Fibroblast of skin of right biceps (primary cell): ENCODE measurements at regions not wholly inside any gene's neighbourhood (a gene's known extent, or its start where the extent isn't known, plus 50 kb on each side); places are given as distances from the start of the nearest gene placed in this dataset.

Experiments
- DNase-seq: peaks from one replicate; pipeline ENCODE4 v3.0.0-alpha.2; 2013

- DNase-seq: no peak
Observed at GRCh38 chr12:88802096-88802706, 221.9 kb upstream of the KITLG start.

- DNase-seq: no peak
Observed at GRCh38 chr12:88801227-88802095, 221.2 kb upstream of the KITLG start.

GRCh38 chr12:88793096-88793495 is 212.8 kb upstream of the KITLG start:
- DNase-seq: peak; percentile 67

GRCh38 chr12:88790231-88790630 is 210.0 kb upstream of the KITLG start:
- no peak for DNase-seq

- no peak for DNase-seq
Observed at GRCh38 chr12:88784166-88784565, 203.9 kb upstream of the KITLG start.

GRCh38 chr12:88782351-88782750 is 202.1 kb upstream of the KITLG start:
- DNase-seq: peak; percentile 46

- peak; percentile 71 for DNase-seq
Observed at GRCh38 chr12:88781909-88782308, 201.6 kb upstream of the KITLG start.

GRCh38 chr12:88778064-88778463 is 197.8 kb upstream of the KITLG start:
- no peak for DNase-seq

GRCh38 chr12:88775742-88776151 is 195.5 kb upstream of the KITLG start:
- DNase-seq: no peak

- no peak for DNase-seq
Observed at GRCh38 chr12:88767699-88768098, 187.4 kb upstream of the KITLG start.

GRCh38 chr12:88764781-88765480 is 184.7 kb upstream of the KITLG start:
- DNase-seq: peak; percentile 11

GRCh38 chr12:88763536-88764100 is 183.3 kb upstream of the KITLG start:
- DNase-seq: no peak

GRCh38 chr12:88758176-88758575 is 177.9 kb upstream of the KITLG start:
- DNase-seq: no peak

- no peak for DNase-seq
Observed at GRCh38 chr12:88756917-88757316, 176.6 kb upstream of the KITLG start.

- DNase-seq: no peak
Observed at GRCh38 chr12:88756153-88756552, 175.9 kb upstream of the KITLG start.

- DNase-seq: no peak
Observed at GRCh38 chr12:88753707-88754106, 173.4 kb upstream of the KITLG start.

- peak; percentile 18 for DNase-seq
Observed at GRCh38 chr12:88753066-88753465, 172.8 kb upstream of the KITLG start.

- DNase-seq: no peak
Observed at GRCh38 chr12:88752183-88752582, 171.9 kb upstream of the KITLG start.

- DNase-seq: no peak
Observed at GRCh38 chr12:88750867-88751543, 170.7 kb upstream of the KITLG start.

GRCh38 chr12:88746386-88746785 is 166.1 kb upstream of the KITLG start:
- no peak for DNase-seq

GRCh38 chr12:88743946-88744685 is 163.8 kb upstream of the KITLG start:
- DNase-seq: peak; percentile 6

- no peak for DNase-seq
Observed at GRCh38 chr12:88737838-88738472, 157.7 kb upstream of the KITLG start.
